HepG2 (cell line): ENCODE measurements at regions not wholly inside any gene's neighbourhood (a gene's known extent, or its start where the extent isn't known, plus 50 kb on each side); places are given as distances from the start of the nearest gene placed in this dataset.

Experiments used
- ATAC-seq: fragments of 200-7000 bp; cut with Tn5 transposase; 3 replicates; pipeline ENCODE4 v1.9.1; 2020; ENCODE audit warnings: mild to moderate bottlenecking, moderate library complexity
- BruUV-seq: library from RNA; stranded (reverse); fragments of 400-500 nt; replicated peaks from 2 replicates; lab custom pipeline; 2021; lab: Mats Ljungman, UMichigan
- CTCF ChIA-PET: fragments of 300-600 bp; formaldehyde crosslinking; extraction: SDS; loops from one replicate; lab custom pipeline; 2021; ENCODE audit warnings: low total read pairs, inconsistent platforms, low intra/inter-chr PET ratio; lab: Yijun Ruan, JAX
- POLR2A ChIA-PET: fragments of 350-600 bp; sonication (Branson Sonifier 250); formaldehyde crosslinking; loops from one replicate; lab custom pipeline; 2020; ENCODE audit warnings: antibody characterized with exemption, inconsistent platforms; lab: Yijun Ruan, JAX
- DNase-seq: peaks from one replicate; pipeline ENCODE4 v3.0.0-alpha.2; 2015; ENCODE audit warnings: low spot score
- FAIRE-seq: peaks from 3 replicates; lab custom pipeline; 2011; peaks lifted over from hg19 to GRCh38; lab: Jason Lieb, UNC
- H2AFZ ChIP-seq: one replicate; pipeline ENCODE4 v1.6.1; 2011; ENCODE audit warnings: low read length, inconsistent platforms
- H3K27ac ChIP-seq: fragments of 300-600 bp; 3 replicates; pipeline ENCODE4 v1.8.0; 2011; ENCODE audit warnings: mixed run types, mild to moderate bottlenecking, mixed read lengths, low read length, inconsistent platforms; ENCODE audit not compliant: insufficient read depth; ENCODE audit errors: extremely low read length
- H3K27me3 ChIP-seq, 2 experiments: fragments of 200-600 bp in 1 of 2; 2 replicates in 1 of 2; 3 replicates in 1 of 2; pipeline versions ENCODE4 v1.6.0 to v1.8.0; 2011; ENCODE audit warnings: low read length in 2 of 2, mild to moderate bottlenecking in 2 of 2, moderate library complexity in 2 of 2, inconsistent platforms in 1 of 2; ENCODE audit not compliant: insufficient read depth in 2 of 2, control insufficient read depth in 1 of 2
- H3K36me3 ChIP-seq, 2 experiments: fragments of 200-600 bp in 1 of 2; replicated peaks in 1 of 2; 2 replicates in 1 of 2; 3 replicates in 1 of 2; pipeline versions ENCODE4 v1.5.1 to v1.8.0; 2011; ENCODE audit warnings: low read length in 2 of 2, inconsistent platforms in 1 of 2; ENCODE audit not compliant: insufficient read depth in 2 of 2, control insufficient read depth in 1 of 2
- H3K4me1 ChIP-seq: 2 replicates; pipeline ENCODE4 v1.5.1; 2012; ENCODE audit warnings: low read length, inconsistent platforms; ENCODE audit not compliant: insufficient read depth
- H3K4me2 ChIP-seq: 2 replicates; pipeline ENCODE4 v1.6.0; 2011; ENCODE audit warnings: low read depth, low read length, inconsistent platforms
- H3K4me3 ChIP-seq, 3 experiments: fragments of 200-600 bp in 1 of 3; sonication (generic), shearing (Covaris generic) in 1 of 3; replicated peaks in 1 of 3; 2 replicates each; pipeline ENCODE4 v1.5.1; 2011 to 2016; ENCODE audit warnings: low read length in 3 of 3, inconsistent platforms in 2 of 3, low read depth in 2 of 3, mild to moderate bottlenecking in 2 of 3, control low read depth in 1 of 3, mixed read lengths in 1 of 3; ENCODE audit not compliant: insufficient read depth in 1 of 3
- H3K79me2 ChIP-seq: one replicate; pipeline ENCODE4 v1.6.1; 2011; ENCODE audit warnings: low read length, inconsistent platforms; ENCODE audit not compliant: insufficient read depth
- H3K9ac ChIP-seq: 2 replicates; pipeline ENCODE4 v1.6.0; 2011; ENCODE audit warnings: mild to moderate bottlenecking, low read depth, low read length, inconsistent platforms; ENCODE audit not compliant: insufficient read depth
- H3K9me3 ChIP-seq: 2 replicates; pipeline ENCODE4 v1.5.1; 2012; ENCODE audit warnings: mild to moderate bottlenecking, low read length
- H4K20me1 ChIP-seq: 2 replicates; pipeline ENCODE4 v1.6.0; 2011; ENCODE audit warnings: inconsistent platforms, mild to moderate bottlenecking, low read length, moderate library complexity; ENCODE audit not compliant: insufficient read depth
- CBX2 ChIP-seq, 2 experiments: fragments of 200-600 bp in 1 of 2; sonication (generic); formaldehyde crosslinking in 1 of 2; IDR thresholded peaks; 2 replicates each; pipeline versions ENCODE4 v1.7.0 to v1.8.1; 2018 to 2022; ENCODE audit warnings: low read depth in 2 of 2, low read length in 1 of 2, mild to moderate bottlenecking in 1 of 2, missing genetic modification reagents in 1 of 2
- PHF8 ChIP-seq: sonication (generic); formaldehyde crosslinking; IDR thresholded peaks from 2 replicates; pipeline ENCODE4 v1.5.0; 2020; ENCODE audit warnings: missing genetic modification reagents
- REPIN1 ChIP-seq: sonication (generic); formaldehyde crosslinking; IDR thresholded peaks from 2 replicates; pipeline ENCODE4 v1.8.0; 2022; ENCODE audit warnings: missing genetic modification reagents, low read depth, mild to moderate bottlenecking, borderline replicate concordance
- ZC3H4 ChIP-seq: sonication (generic); formaldehyde crosslinking; IDR thresholded peaks from 2 replicates; pipeline ENCODE4 v1.4.0; 2020; ENCODE audit warnings: missing genetic modification reagents, borderline replicate concordance
- ZKSCAN1 ChIP-seq: fragments of 150-350 bp; IDR thresholded peaks from 2 replicates; pipeline ENCODE4 v1.6.1; 2014; ENCODE audit warnings: low read length
- WGBS: methylation state at CpG from one replicate; pipeline ENCODE4 v1.1.6; 2017; ENCODE audit warnings: low lambda C conversion rate; 5-methylcytosine and 5-hydroxymethylcytosine counted together
- in situ Hi-C: cut with HindIII; loops from 2 replicates; pipeline ENCODE4 v1.10.0; 2017; ENCODE audit warnings: low pct_unique_long_range_greater_than_20kb; ENCODE audit not compliant: extremely low pct_ligation_motif_present
- intact Hi-C: fragments of 100-400 bp; cut with micrococcal nuclease; formaldehyde crosslinking; loops from one replicate; pipeline ENCODE4 v1.10.0; 2022; ENCODE audit not compliant: unreplicated experiment
- TF ChIP-seq, protein P1 (sequence below): sonication (generic); formaldehyde crosslinking; IDR thresholded peaks from 2 replicates; pipeline ENCODE4 v1.4.0; 2020; ENCODE audit warnings: missing genetic modification reagents
- TF ChIP-seq, protein P2 (sequence below): sonication (generic); formaldehyde crosslinking; IDR thresholded peaks from 2 replicates; pipeline ENCODE4 v1.8.0; 2023; ENCODE audit warnings: mild to moderate bottlenecking, missing genetic modification reagents
- TF ChIP-seq, protein P3 (sequence below): IDR thresholded peaks from 2 replicates; pipeline ENCODE4 v1.6.1; 2016; ENCODE audit warnings: low read depth, borderline replicate concordance
- TF ChIP-seq, protein P4 (sequence below): sonication (generic); formaldehyde crosslinking; IDR thresholded peaks from 2 replicates; pipeline ENCODE4 v1.4.0; 2020; ENCODE audit warnings: missing genetic modification reagents
- TF ChIP-seq, protein P5 (sequence below): sonication (generic); formaldehyde crosslinking; IDR thresholded peaks from 2 replicates; pipeline ENCODE4 v1.5.0; 2020; ENCODE audit warnings: mild to moderate bottlenecking, missing genetic modification reagents

DNA sequence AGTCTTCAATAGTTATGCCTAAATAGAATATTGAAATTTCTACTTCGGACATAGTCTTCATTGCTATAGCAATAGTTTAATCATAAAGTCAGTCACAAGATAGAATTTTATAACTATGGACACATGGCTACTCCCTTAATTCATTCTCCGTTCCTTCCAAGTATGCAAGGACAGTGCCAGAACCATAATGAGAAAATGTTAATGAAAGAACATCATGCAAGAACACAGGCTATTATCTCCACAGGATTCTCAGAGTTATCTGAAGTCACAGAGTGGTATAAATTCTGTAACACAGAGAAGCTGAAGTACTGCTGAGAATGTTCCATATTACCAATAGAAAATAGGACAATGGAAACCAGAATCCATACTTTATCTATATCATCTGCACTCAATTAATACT is 826.2 kb downstream of the EPHA7 start (continued):
- TF ChIP-seq ZKSCAN1: no peak
- TF ChIP-seq, protein P1, sequence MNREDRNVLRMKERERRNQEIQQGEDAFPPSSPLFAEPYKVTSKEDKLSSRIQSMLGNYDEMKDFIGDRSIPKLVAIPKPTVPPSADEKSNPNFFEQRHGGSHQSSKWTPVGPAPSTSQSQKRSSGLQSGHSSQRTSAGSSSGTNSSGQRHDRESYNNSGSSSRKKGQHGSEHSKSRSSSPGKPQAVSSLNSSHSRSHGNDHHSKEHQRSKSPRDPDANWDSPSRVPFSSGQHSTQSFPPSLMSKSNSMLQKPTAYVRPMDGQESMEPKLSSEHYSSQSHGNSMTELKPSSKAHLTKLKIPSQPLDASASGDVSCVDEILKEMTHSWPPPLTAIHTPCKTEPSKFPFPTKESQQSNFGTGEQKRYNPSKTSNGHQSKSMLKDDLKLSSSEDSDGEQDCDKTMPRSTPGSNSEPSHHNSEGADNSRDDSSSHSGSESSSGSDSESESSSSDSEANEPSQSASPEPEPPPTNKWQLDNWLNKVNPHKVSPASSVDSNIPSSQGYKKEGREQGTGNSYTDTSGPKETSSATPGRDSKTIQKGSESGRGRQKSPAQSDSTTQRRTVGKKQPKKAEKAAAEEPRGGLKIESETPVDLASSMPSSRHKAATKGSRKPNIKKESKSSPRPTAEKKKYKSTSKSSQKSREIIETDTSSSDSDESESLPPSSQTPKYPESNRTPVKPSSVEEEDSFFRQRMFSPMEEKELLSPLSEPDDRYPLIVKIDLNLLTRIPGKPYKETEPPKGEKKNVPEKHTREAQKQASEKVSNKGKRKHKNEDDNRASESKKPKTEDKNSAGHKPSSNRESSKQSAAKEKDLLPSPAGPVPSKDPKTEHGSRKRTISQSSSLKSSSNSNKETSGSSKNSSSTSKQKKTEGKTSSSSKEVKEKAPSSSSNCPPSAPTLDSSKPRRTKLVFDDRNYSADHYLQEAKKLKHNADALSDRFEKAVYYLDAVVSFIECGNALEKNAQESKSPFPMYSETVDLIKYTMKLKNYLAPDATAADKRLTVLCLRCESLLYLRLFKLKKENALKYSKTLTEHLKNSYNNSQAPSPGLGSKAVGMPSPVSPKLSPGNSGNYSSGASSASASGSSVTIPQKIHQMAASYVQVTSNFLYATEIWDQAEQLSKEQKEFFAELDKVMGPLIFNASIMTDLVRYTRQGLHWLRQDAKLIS (CRISPR knock-in tag): no peak
- TF ChIP-seq REPIN1: no peak
- TF ChIP-seq CBX2 (IDR thresholded peaks at IDR 0.05; ENCODE audit: low read depth, low read length): no peak
- TF ChIP-seq CBX2 (CRISPR knock-in tag; IDR thresholded peaks at IDR 0.05; ENCODE audit: low read depth): no peak

DNA sequence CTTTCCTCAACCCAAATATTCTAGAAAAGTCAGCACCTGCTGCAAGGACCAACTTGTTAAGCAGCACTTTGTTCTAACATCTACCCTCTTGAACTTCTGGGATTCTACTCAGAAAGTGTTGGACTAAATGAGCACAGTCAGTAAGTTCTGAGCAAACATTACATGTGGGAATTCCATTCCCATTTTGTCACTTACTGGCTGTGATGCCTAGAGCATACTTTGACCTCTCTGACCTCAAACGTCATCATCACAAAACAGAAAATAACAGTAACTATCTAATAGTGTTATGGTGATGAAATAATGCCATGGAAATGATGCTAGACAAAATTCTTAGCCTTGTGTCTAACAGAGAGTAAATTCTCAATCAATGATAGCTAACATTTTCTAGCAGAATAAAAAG is 829.4 kb downstream of the EPHA7 start:
- DNase-seq (no peak), FAIRE-seq (no peak), ATAC-seq (no peak)
- Histone ChIP-seq H3K4me1 (no peaks in the 10 kb centered on the region), H3K27ac (no peak overlapping the region), H3K9ac (no peak overlapping the region), H3K9me3 (no peaks in the 10 kb centered on the region), H3K27me3 (no peaks in the 10 kb centered on the region), H3K4me3 (no peak overlapping the region), H2AFZ (no peak overlapping the region), H3K4me2 (no peak overlapping the region), H3K36me3 (no peaks in the 10 kb centered on the region), H4K20me1 (no peaks in the 10 kb centered on the region), H3K79me2 (no peaks in the 10 kb centered on the region)
- WGBS: 0% methylated on average over 1 of the region's 1 CpG
- BruUV-seq: no TSS peak
- intact Hi-C loops (no loop called here), in situ Hi-C loops (no loop called here)
- ChIA-PET POLR2A (no interaction called here), CTCF (no interaction called here)
- TF ChIP-seq, protein P2, sequence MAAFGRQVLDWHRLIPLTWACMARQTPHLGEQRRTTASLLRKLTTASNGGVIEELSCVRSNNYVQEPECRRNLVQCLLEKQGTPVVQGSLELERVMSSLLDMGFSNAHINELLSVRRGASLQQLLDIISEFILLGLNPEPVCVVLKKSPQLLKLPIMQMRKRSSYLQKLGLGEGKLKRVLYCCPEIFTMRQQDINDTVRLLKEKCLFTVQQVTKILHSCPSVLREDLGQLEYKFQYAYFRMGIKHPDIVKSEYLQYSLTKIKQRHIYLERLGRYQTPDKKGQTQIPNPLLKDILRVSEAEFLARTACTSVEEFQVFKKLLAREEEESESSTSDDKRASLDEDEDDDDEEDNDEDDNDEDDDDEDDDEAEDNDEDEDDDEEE: no peak
- TF ChIP-seq, protein P3, sequence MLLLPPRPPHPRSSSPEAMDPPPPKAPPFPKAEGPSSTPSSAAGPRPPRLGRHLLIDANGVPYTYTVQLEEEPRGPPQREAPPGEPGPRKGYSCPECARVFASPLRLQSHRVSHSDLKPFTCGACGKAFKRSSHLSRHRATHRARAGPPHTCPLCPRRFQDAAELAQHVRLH (CRISPR knock-in tag): no peak
- TF ChIP-seq, protein P4, sequence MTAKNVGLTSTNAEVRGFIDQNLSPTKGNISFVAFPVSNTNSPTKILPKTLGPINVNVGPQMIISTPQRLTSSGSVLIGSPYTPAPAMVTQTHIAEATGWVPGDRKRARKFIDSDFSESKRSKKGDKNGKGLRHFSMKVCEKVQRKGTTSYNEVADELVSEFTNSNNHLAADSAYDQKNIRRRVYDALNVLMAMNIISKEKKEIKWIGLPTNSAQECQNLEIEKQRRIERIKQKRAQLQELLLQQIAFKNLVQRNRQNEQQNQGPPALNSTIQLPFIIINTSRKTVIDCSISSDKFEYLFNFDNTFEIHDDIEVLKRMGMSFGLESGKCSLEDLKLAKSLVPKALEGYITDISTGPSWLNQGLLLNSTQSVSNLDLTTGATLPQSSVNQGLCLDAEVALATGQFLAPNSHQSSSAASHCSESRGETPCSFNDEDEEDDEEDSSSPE (CRISPR knock-in tag): no peak
- TF ChIP-seq CBX2 (IDR thresholded peaks at IDR 0.05; ENCODE audit: low read depth, low read length) (no peak), CBX2 (CRISPR knock-in tag; IDR thresholded peaks at IDR 0.05; ENCODE audit: low read depth) (no peak), ZC3H4 (CRISPR knock-in tag) (no peak), PHF8 (CRISPR knock-in tag) (no peak)
- TF ChIP-seq, protein P5, sequence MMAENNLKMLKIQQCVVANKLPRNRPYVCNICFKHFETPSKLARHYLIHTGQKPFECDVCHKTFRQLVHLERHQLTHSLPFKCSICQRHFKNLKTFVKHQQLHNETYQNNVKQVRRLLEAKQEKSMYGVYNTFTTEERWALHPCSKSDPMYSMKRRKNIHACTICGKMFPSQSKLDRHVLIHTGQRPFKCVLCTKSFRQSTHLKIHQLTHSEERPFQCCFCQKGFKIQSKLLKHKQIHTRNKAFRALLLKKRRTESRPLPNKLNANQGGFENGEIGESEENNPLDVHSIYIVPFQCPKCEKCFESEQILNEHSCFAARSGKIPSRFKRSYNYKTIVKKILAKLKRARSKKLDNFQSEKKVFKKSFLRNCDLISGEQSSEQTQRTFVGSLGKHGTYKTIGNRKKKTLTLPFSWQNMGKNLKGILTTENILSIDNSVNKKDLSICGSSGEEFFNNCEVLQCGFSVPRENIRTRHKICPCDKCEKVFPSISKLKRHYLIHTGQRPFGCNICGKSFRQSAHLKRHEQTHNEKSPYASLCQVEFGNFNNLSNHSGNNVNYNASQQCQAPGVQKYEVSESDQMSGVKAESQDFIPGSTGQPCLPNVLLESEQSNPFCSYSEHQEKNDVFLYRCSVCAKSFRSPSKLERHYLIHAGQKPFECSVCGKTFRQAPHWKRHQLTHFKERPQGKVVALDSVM: no peak
